NCI-H187 treated with DMSO at 0.1 percent for 48 hours (cell line): ENCODE measurements at regions not wholly inside any gene's neighbourhood (a gene's known extent, or its start where the extent isn't known, plus 50 kb on each side); places are given as distances from the start of the nearest gene placed in this dataset.

ENCODE experiments used
- DNase-seq: peaks from one replicate; lab custom pipeline; 2025; lab: John Stamatoyannopoulos, UW

DNA sequence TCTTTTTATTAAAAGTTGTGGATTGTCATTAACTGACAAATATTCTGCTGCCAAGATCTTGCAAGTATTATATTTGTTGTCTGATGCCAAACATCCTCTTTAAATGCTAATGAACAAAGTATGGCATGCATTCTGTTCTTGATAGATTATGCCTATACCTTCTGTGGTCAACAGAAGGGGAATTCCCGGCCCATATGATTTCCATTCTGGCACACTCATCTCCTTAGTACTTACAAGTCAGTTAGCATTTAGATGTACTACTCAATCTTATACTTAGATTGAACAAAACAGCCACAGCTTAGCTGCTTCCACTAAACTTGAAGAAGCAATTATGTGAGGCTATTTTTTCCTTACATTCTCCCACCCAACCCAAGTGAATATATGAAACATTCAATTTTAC is 246.1 kb upstream of the DACH1 start:
- no peak for DNase-seq

DNA sequence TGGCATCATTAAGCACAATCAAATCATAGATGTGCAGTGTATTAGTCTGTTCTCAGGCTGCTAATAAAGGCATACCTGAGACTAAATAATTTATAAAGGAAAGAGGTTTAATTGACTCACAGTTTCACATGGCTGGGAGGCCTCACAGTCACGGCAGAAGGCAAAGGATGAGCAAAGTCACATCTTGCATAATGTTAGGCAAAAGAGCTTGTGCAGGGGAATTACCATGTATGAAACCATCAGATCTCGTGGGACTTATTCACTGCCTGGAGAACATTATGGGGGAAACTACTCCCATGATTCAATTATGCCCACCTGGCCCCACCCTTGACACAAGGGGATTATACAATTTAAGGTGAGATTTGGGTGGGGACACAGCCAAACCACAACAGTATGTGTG is 245.2 kb upstream of the DACH1 start:
- DNase-seq: no peak

GRCh38 chr13:72109863-72110262 is 242.9 kb upstream of the DACH1 start:
- DNase-seq: no peak

GRCh38 chr13:72104656-72105180 is 237.7 kb upstream of the DACH1 start:
- no peak for DNase-seq

- DNase-seq: no peak
These were observed 234.9 kb upstream of the DACH1 start for GRCh38 chr13:72101768-72102400.

DNA sequence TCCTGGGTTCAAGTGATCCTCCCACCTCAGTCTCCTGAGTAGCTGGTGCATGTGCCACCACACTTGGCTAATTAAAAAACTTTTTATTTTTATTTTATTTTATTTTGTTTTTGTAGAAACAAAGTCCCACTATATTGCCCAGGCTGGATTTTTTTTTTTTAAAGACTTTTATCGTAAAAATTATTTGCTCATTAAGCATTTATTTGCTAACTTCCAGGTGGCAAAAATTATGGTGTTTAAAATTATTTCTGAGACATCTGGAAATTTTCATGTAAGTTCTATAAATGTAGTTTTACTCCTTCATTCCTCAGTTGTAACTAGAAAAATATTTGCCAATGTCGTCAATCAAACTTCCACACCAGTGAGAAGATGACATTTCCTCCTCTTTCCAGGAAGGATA is 233.3 kb upstream of the DACH1 start:
- DNase-seq: no peak

DNA sequence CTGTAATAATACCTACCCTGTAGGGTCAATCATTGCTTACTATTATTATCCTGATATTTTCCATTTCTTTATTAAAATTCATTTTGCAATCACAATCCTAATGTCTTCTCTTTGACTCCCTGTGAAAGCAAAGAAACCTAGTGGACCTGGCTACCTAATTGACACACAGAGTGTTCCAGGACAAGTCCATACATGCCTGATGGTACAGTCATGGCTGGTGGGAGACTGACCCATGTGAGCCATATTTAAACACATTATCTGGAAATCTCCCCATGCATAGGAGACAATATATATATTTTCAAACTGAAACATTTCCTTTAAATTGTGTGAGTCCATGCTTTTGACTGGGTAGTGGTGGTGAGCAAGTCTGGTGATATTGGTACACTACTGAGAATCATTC is 230.6 kb upstream of the DACH1 start:
- no peak for DNase-seq

DNA sequence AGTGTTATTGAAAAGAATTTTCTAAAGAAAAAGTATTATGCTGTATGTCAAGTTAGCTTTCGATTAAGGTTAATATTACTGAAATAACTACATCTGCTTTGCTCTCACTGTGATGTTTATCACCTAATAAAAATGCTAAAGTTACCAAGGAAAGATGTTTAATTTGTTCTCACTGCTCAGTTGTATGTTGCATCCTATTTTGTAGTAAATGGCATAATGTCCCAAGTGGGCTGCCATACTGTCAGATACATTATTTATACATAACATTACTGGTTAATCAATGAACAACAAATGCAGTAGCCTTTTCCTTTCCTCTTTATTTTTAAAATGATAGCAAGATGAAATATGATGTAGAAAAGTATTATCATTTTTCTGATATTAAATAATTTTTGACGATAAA is 226.3 kb upstream of the DACH1 start:
- DNase-seq: no peak

DNA sequence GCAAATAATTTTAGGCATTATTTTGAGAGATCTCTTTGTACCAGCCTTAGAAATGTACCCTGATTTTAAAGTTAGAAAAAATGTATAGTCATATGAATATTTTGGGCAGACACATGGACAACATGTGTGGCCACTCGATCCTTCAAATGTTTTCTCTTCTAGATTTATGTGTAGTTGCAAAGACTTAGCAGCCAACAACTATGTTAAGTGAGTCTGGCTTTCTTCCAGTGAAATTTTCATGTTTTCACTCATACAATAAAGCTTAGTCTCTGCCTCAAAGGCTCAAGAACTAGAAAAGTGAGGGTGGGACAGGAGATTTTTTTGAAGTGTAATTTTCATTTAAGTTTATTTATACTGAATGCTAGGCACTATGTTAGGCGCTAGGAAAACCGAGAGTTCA is 207.7 kb upstream of the DACH1 start:
- no peak for DNase-seq

DNA sequence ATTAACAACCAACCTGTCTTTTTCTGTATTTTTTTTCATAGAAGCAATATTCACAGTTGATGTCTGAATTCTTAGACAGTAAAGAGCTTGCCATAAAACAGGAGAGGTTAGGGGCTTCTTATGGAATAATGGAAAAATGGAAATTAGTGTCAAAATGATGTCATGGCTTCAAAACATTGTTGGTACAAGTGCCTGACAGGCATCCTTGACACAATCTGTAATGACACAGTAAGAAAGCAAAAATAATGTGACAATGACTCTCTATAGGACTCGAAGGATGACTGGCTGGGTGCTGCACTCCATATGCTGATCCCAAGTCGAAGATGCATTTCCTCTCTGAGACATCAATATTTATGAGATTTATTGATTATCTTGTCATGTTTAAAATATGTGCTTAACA is 205.3 kb upstream of the DACH1 start:
- DNase-seq: no peak

- DNase-seq: no peak
These were observed 204.7 kb upstream of the DACH1 start for GRCh38 chr13:72071713-72072112.

GRCh38 chr13:72062566-72062965 is 195.6 kb upstream of the DACH1 start:
- no peak for DNase-seq

DNA sequence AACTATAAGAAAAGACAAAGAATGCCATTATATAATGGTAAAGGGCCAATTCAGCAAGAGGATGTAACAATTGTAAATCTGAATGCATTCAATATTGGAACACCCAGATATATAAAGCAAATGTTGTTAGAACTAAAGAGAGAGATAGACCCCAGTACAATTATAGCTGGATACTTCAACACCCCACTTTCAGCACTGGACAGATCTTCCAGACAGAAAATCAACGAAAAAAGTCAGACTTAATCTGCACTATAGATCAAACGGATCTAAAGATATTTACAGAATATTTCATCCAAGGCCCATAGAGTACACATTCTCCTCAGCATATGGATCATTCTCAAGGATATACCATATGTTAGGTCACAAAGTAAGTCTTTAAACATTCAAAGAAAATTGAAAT is 194.6 kb upstream of the DACH1 start:
- DNase-seq: no peak

DNA sequence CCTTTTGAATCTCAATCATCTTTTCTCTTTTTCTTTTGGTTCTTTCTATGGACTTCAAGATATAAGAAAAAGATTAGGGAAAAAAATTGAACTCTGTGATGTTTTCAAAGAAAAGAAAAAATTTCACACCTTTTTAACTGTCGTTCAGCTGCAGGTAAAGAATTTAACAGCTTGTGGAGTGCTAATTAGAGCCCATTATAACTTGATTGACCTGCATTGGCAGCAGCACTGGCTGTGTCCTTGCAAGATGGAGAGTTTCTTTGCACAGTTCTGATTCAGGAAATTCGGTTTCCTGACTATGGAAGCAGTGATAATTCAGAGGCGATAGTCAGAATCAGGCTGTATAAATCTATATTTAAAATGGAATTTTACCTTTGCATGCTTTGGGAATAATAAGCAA is 183.2 kb upstream of the DACH1 start:
- DNase-seq: no peak

GRCh38 chr13:72043366-72043765 is 176.4 kb upstream of the DACH1 start:
- no peak for DNase-seq

GRCh38 chr13:72041165-72041564 is 174.2 kb upstream of the DACH1 start:
- DNase-seq: no peak

GRCh38 chr13:72039126-72039525 is 172.1 kb upstream of the DACH1 start:
- DNase-seq: no peak

- DNase-seq: no peak
These were observed 163.0 kb upstream of the DACH1 start for GRCh38 chr13:72029981-72030380.

- no peak for DNase-seq
These were observed 158.8 kb upstream of the DACH1 start for GRCh38 chr13:72025836-72026235.

GRCh38 chr13:72023895-72024294 is 156.9 kb upstream of the DACH1 start:
- no peak for DNase-seq

GRCh38 chr13:72005455-72005854 is 138.5 kb upstream of the DACH1 start:
- DNase-seq: no peak

DNA sequence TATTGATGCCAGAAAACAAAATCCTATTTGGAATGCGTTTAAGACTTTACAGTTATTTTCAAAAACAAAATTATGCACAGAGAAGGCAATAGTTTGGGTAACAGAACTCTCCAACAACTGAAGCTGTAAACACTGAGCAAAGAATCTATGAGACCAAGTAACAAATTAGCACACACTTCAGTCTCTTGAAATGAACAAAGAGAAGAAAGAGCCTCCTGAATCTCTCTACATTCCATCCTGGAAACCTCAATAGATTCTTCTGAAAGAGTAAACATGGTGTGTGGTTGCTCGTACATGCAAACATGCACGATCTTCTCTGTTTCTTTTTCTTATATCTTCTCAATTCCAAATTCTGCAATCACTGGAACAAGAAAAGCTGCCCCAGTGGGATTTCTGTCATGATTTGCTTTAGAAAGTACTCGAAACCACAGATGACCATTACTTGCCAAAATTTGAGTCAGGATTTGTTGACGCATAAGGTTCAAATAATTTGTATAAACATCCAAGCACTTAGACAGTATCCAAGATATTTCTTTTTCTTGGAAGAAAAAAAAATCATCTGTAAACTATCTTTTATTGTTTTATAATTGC is 137.9 kb upstream of the DACH1 start:
- DNase-seq: no peak

GRCh38 chr13:72004246-72004645 is 137.2 kb upstream of the DACH1 start:
- no peak for DNase-seq

GRCh38 chr13:71998223-71998622 is 131.2 kb upstream of the DACH1 start:
- no peak for DNase-seq
